Activated CD4-positive, alpha-beta T cell treated with anti-CD3 and anti-CD28 coated beads, Interleukin-2, amount 50 U/mL, for 24 hours (primary cell): ENCODE measurements at regions not wholly inside any gene's neighbourhood (a gene's known extent, or its start where the extent isn't known, plus 50 kb on each side); places are given as distances from the start of the nearest gene placed in this dataset.
A peak's percentile ranks its signal among the peaks of the same experiment; 100 is the strongest.

Experiments
- DNase-seq, 2 donors: peaks; one replicate each; pipeline ENCODE4 v3.0.0-alpha.2; 2020; ENCODE audit warnings: low read depth in 1 of 2, low spot score in 1 of 2

DNA sequence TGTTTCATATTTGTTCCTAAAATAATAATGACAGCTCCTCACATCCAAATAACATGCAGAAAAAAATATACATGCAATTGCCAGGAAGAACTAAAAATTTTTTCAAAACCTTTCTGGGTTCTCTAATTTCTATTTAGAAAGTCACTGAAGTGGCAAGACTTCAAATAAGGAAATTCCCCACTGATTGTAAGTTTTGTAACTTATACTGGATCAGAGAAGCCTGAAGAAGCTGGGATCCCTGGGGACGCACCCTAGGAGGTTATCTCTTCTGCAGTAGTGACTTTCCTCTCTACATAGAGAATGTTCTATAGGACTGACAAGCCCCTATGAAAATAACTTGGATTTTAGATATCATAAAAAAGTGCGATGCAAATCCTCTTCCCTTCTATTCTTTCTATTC lies 182.6 kb downstream of the MRPL39 start:
- no peak for DNase-seq

- no peak for DNase-seq
Measured at GRCh38 chr21:25424048-25424447, 183.2 kb downstream of the MRPL39 start.

- no peak for DNase-seq
Measured at GRCh38 chr21:25422610-25423608, 184.4 kb downstream of the MRPL39 start.

DNA sequence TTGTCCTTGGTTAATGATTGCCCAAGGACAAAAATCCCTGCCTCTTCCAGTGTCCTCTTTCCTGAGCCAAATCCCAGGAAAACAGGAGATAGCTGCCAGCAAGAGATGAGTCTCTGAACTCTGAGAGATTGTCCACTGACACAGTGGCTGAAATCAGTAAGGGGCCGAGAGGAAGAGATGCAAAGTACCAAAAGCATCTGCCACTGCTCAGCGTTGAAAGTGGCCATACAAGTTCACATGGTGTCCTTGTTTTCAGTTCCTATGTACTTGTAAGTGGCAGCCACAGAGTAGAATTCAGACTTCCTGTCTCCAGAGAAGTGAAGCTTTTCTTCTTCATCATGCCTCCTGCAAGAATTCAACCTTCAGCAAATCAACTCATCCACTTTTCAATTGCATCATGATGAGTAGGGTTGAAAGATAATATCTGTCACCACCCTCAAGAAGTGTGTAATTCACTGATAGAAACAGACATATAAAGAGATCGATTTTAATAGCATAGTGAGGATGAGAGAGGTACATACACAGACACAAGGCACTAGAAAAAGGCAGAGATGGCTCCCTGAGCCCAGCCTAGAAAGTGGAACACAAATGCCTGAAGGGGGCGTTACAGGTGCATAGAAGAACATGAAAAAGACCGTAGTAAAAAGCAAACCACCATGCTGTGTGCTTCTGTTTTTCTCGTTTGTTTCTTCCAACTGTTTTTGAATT lies 185.8 kb downstream of the MRPL39 start:
- peak; percentile 24 to 77 for DNase-seq

GRCh38 chr21:25420831-25421230 lies 186.4 kb downstream of the MRPL39 start:
- no peak for DNase-seq

GRCh38 chr21:25416669-25417068 lies 190.6 kb downstream of the MRPL39 start:
- no peak for DNase-seq

DNA sequence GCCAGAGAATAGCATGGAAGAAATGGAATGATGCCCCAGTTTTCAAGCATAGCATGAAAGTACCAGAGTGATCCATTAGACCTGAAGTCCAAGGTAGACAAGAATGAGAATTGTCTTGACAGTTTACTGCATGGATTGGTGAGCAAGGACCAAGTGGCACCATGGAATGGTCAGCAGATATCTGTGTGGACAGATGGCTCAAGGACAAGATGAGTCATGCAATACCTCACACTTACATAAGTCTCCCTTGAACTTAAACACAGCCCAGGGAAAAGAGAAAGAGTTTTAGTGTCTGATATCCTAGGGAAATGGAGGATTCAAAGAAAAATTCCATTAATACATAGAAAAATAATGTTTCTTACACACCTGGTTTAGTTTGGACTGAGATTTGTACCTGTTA lies 195.2 kb downstream of the MRPL39 start:
- no peak for DNase-seq

DNA sequence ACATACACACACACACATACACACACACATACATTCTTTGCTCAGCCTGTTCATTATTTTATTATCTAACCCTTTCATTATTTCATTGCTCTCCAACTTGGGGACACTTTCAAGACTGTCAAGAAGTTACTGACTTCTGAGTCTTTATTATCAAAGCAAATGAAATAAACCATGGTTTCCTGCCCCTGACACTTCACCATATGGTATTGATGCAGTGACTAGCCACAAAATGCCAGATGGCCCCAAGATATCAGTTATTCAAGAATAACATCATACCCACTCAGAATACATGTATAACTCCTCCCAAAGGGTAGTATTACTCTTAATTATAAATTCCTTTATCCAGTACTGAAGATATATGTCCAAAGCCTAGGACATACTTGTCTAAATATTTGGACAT lies 197.3 kb downstream of the MRPL39 start:
- DNase-seq: no peak

DNA sequence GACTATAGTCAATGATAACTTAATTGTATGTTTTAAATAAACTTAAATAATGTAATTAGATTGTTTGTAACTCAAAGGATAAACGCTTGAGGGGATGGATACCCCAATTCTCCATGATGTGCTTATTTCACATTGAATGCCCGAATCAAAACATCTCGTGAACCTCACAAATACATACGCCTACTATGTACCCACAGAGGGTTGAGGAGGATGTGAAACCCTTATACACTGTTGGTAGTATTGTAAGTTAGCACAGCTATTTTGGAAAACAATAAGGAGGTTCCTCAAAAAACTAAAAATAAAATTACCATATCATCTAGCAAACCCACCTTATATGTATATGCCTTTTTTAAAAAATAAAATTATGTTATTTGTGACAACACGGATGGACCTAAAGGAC lies 198.6 kb downstream of the MRPL39 start:
- no peak for DNase-seq

DNA sequence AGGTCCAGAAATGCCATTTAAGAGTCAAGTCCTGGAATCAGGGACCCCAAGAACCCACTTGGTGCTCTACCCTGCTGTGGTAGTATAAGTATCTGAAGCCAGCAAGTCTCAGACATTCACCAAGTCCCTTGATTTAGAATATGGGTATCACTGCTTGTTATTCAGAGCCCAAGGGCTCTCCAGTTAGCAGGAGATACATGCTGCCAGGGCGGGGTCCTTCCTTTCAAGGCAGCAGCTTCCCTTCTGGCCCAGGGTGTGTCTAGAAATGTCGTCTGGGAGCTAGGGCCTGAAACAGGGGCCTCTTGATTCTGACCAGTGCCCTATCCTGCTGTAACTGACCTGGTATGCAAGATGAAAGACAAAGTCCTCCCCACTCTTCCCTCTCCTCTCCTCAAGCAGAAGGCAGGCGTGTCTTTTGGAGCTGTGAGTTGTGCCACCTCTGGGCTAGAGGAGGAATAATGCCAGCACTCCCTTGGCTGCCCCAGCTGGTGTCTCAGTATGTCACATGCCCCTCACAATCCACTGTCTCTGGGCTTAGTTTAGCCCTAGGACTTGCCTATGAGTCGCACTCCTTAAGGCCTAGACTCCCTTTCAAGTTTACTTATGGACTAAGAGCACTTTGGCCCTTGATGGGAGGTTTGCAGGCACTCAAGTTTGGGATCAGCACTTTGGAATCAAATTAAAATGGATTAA lies 200.2 kb downstream of the MRPL39 start:
- DNase-seq: no peak

DNA sequence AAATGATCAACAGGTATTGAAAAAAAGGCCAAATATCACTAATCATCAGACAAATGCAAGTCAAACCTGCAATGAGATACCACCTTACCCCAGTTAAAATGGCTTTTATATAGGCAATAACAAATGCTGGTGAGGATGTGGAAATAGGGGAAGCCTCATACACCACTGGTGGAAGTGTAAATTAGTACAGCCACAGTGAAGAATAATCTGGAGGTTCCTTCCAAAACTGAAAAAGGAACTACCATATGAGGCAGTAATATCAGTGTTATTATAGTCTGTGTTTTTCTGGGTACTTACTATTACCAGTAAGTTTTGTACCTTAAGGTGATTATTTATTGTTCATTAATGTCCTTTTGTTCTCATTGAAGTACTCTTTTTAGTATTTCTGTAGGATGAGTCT lies 201.3 kb downstream of the MRPL39 start:
- DNase-seq: no peak

GRCh38 chr21:25402134-25402961 lies 204.9 kb downstream of the MRPL39 start:
- no peak for DNase-seq

GRCh38 chr21:25400427-25400826 lies 206.9 kb downstream of the MRPL39 start:
- DNase-seq: no peak

GRCh38 chr21:25398630-25399029 lies 208.7 kb downstream of the MRPL39 start:
- DNase-seq: no peak

GRCh38 chr21:25396135-25396711 lies 211.1 kb downstream of the MRPL39 start:
- peak; percentile 49 to 84 for DNase-seq

DNA sequence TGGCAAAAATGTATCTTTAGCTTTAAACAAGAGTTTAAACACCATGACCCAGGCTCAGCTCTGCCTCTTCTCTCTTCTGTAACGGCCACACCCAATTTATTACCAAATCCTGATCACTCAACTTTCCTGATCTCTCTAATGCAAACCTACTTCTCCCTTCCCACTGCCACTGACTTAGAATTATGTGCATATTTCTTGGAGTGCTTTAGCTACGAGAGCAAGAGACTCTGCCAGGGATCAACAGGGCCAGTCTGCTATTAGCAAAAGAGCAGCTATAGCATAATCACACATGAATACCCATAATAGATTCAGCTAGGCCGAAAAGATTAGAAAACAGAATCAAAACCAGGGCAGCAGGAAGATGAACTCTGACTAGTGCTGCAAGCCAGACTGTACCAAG lies 215.5 kb downstream of the MRPL39 start:
- no peak for DNase-seq

DNA sequence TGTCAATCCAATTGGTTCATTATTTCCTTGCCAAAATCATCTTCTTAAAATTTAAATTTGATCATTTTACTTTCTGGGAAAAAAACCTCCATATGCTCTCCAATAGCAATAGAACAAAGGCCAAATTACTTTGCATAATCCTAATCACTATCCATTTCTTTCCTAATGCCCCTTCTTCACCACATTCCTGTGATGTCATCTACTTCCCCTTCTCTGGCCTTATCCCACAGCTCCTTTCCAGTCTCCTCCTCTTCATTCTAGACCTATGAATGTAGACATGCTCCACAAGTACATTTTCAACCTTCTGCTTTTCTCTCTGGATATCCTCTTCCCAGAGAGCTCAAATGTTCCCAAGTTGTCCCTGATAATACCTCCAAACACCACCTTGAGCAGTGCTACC lies 216.6 kb downstream of the MRPL39 start:
- no peak for DNase-seq

DNA sequence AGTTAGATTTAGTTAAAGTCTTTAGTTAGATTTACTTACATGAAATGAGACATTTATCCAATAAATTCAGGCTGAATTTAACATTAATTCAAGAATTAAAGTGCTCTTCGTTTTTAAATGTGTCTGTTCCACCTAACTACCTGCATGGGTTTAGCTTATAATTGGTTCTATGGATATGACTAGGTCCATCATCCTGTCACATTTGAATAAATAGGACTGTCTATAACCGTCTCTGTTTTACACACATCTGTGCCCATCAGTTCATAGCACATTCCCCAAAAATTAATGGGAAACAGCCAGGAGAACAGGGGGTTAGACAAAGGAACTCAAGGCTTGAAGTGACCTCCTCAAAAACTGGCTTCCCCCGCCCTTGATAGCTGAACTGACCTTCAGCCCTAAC lies 219.6 kb downstream of the MRPL39 start:
- no peak for DNase-seq

- DNase-seq: no peak
Measured at GRCh38 chr21:25385911-25386474, 221.3 kb downstream of the MRPL39 start.

DNA sequence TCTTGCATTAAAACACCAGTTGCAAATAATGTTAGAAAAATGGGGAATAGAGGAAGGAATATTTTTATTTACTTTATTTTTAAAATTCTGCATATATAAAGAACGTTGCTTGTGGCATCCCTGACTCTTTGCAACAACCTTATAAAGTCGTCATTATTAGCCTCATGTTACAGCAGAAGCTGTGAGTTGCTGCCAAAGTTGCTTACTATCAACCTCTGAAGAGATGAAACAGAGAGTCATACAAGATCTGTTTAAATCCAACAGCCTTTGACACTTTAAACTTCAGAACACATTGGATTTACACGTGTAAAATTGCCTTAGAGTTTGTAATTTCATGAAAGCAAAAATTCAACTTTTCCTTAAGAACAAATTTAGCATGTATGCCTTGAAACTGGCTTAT lies 221.9 kb downstream of the MRPL39 start:
- DNase-seq: no peak
